ENCODE measurements at regions not wholly inside any gene's neighbourhood (a gene's known extent, or its start where the extent isn't known, plus 50 kb on each side); places are given as distances from the start of the nearest gene placed in this dataset.
"Not testable (repeated sequence)": the region's sequence is repeated elsewhere in the genome, so short reads cannot be mapped to it uniquely, and the experiment has no call there.

- no peak for DNase-seq (ENCODE audit: low read depth)
Observed at GRCh38 chr1:96541491-96541890, 180.1 kb upstream of the PTBP2 start.

GRCh38 chr1:96544051-96544830 lies 177.3 kb upstream of the PTBP2 start:
- DNase-seq (ENCODE audit: low read depth): no peak

- no peak for DNase-seq (ENCODE audit: low read depth)
Observed at GRCh38 chr1:96544831-96545221, 176.8 kb upstream of the PTBP2 start.

- DNase-seq (ENCODE audit: low read depth): no peak
Observed at GRCh38 chr1:96545935-96546656, 175.5 kb upstream of the PTBP2 start.

GRCh38 chr1:96550061-96550460 lies 171.5 kb upstream of the PTBP2 start:
- no peak for DNase-seq (ENCODE audit: low read depth)

GRCh38 chr1:96552451-96552850 lies 169.1 kb upstream of the PTBP2 start:
- no peak for DNase-seq (ENCODE audit: low read depth)

- DNase-seq (ENCODE audit: low read depth): no peak
Observed at GRCh38 chr1:96553811-96554210, 167.8 kb upstream of the PTBP2 start.

GRCh38 chr1:96554364-96554763 lies 167.2 kb upstream of the PTBP2 start:
- DNase-seq (ENCODE audit: low read depth): no peak

GRCh38 chr1:96557336-96557735 lies 164.2 kb upstream of the PTBP2 start:
- DNase-seq (ENCODE audit: low read depth): no peak

GRCh38 chr1:96558635-96559034 lies 162.9 kb upstream of the PTBP2 start:
- DNase-seq (ENCODE audit: low read depth): peak; percentile 32

- peak; percentile 12 for DNase-seq (ENCODE audit: low read depth)
Observed at GRCh38 chr1:96559181-96559580, 162.4 kb upstream of the PTBP2 start.

- peak; percentile 94 for DNase-seq (ENCODE audit: low read depth)
Observed at GRCh38 chr1:96559707-96560596, 161.6 kb upstream of the PTBP2 start.

- DNase-seq (ENCODE audit: low read depth): no peak
Observed at GRCh38 chr1:96562094-96562493, 159.5 kb upstream of the PTBP2 start.

GRCh38 chr1:96564401-96564800 lies 157.2 kb upstream of the PTBP2 start:
- DNase-seq (ENCODE audit: low read depth): not testable (repeated sequence)

- no peak for DNase-seq (ENCODE audit: low read depth)
Observed at GRCh38 chr1:96565546-96565945, 156.0 kb upstream of the PTBP2 start.

GRCh38 chr1:96568639-96569038 lies 152.9 kb upstream of the PTBP2 start:
- DNase-seq (ENCODE audit: low read depth): no peak

- no peak for DNase-seq (ENCODE audit: low read depth)
Observed at GRCh38 chr1:96569288-96569687, 152.3 kb upstream of the PTBP2 start.

GRCh38 chr1:96579636-96580035 lies 141.9 kb upstream of the PTBP2 start:
- DNase-seq (ENCODE audit: low read depth): peak; percentile 33

- no peak for DNase-seq (ENCODE audit: low read depth)
Observed at GRCh38 chr1:96580920-96581319, 140.7 kb upstream of the PTBP2 start.

- no peak for DNase-seq (ENCODE audit: low read depth)
Observed at GRCh38 chr1:96581772-96582171, 139.8 kb upstream of the PTBP2 start.

- DNase-seq (ENCODE audit: low read depth): no peak
Observed at GRCh38 chr1:96583903-96584302, 137.7 kb upstream of the PTBP2 start.

- no peak for DNase-seq (ENCODE audit: low read depth)
Observed at GRCh38 chr1:96587222-96587621, 134.4 kb upstream of the PTBP2 start.
